GM10266 (cell line): ENCODE measurements at regions not wholly inside any gene's neighbourhood (a gene's known extent, or its start where the extent isn't known, plus 50 kb on each side); places are given as distances from the start of the nearest gene placed in this dataset.

Source experiments
- DNase-seq: peaks from one replicate; pipeline ENCODE4 v3.0.0; 2012; ENCODE audit errors: extremely low spot score
- CTCF ChIP-seq: IDR thresholded peaks from 2 replicates; pipeline ENCODE4 v1.5.1; 2012; ENCODE audit warnings: mild to moderate bottlenecking, low read depth; ENCODE audit not compliant: control insufficient read depth, insufficient read depth; ENCODE audit errors: missing control alignments

GRCh38 chr5:111950660-111951059 lies 193.7 kb upstream of the NREP start:
- TF ChIP-seq CTCF, result no peak
- DNase-seq, result no peak

GRCh38 chr5:111948092-111948841 lies 191.3 kb upstream of the NREP start:
- no peak for DNase-seq
- no peak for TF ChIP-seq CTCF

GRCh38 chr5:111946556-111946955 lies 189.6 kb upstream of the NREP start:
- no peak for DNase-seq
- TF ChIP-seq CTCF, result no peak

- no peak for TF ChIP-seq CTCF
- DNase-seq, result no peak
These were observed 188.5 kb upstream of the NREP start for GRCh38 chr5:111945535-111945934.

GRCh38 chr5:111942661-111943401 lies 185.8 kb upstream of the NREP start:
- DNase-seq, result no peak
- no peak for TF ChIP-seq CTCF

GRCh38 chr5:111942201-111942600 lies 185.2 kb upstream of the NREP start:
- DNase-seq, result no peak
- TF ChIP-seq CTCF, result no peak

- no peak for DNase-seq
- TF ChIP-seq CTCF, result no peak
These were observed 180.1 kb upstream of the NREP start for GRCh38 chr5:111937094-111937493.
